HG03095 (cell line): ENCODE measurements at regions not wholly inside any gene's neighbourhood (a gene's known extent, or its start where the extent isn't known, plus 50 kb on each side); places are given as distances from the start of the nearest gene placed in this dataset.

Experiments used
- ATAC-seq: cut with Tn5 transposase; IDR thresholded peaks from one replicate; pipeline ENCODE4 v1.9.1; 2021; ENCODE audit warnings: moderate library complexity; ENCODE audit not compliant: unreplicated experiment

DNA sequence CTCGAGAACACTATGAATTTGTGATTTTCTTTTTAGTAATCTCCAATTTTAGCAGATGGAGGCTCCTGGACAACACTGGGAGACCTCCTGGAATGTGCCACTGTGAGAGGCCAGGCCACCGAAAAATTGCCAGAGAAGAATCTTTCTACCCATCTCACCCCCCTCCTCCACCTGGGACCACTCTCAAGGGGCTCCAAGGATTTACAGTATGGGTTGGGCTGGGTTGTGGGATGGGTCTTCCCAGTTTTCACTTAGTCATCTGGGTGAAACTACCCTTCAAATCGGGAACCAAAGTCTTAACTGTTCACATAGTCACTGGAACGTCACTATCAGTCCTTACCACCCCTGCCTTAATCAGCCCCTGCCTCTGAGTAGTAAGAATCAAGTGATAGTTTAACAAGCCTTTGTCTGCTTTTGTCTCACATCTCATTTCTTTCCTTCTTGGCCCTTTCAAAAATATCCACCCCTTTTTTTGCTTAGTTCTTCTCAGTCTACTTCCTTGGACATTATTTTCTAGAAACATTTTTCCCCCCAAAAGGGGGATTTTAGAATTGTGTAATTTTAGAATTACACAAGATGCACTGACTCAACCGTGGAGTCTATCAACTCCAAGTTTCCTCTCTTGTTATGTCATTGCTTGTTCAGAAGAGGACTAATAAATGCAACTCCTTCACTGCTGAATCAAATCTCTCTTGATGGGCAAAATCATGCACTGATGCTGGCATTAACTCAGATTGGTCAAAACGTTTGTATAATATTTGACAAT is 148.2 kb upstream of the MOCS1 start:
- ATAC-seq: no peak

DNA sequence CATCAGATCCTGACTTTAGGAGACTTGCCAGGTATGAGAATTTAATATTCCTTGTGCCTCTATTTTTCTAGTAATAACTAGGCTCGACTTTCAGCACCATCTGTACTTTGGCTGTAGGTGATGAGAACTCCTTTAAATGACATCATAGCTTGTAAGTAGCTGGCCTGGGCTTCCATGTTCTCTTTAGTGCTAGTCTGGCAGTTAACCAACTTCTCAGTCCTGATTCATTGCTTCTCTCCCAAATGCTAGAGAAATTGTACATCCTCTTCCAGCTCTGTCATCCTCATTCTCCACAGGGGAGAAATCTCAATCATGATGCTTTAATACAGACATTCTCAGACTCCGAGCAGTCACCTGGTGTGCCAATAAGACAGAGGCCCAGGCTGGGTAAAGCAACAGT is 143.5 kb upstream of the MOCS1 start:
- no peak for ATAC-seq

DNA sequence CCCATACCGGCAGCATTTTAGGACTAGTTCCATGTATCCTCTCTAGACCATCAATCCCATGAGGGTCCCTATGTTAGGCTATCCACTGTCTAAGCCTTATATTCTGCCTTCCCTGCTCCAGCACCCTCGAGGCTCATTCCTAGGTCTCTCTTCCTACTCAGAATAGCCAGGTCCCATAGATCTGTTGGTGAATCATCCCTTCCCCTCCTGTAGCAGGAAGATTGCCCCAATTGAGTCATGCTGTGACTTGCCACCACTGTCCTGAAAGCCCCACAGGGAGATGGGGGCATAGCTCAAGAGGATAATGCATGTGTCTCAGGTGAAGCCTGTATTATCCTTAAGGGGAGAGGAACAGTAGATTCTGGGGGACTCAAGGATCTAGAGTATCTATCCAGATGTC is 143.1 kb upstream of the MOCS1 start:
- no peak for ATAC-seq

DNA sequence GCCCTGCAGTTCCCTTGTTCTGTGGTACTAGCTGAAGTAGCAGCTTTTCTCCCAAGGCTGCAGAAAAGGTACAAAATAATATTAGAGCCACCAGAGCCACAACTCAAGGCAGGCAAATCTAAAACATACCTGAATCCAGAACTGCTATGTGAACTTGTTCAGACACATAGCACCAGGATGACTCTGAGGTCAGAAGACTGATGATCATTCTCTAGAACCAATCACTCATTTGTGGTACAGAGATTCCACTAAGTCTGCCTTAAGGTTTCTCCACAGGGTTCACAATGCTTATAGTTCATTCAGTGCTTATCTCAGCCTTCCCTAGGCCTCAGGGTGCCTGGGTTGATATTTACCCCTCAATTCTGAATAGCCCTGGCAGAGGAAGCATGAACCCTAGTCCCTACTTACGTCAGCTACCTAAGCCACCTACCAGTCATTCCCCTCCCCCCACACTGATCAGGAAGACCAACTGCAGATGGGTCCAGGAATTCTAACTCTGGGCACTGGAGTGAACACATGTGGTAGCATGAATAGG is 140.9 kb upstream of the MOCS1 start:
- ATAC-seq: no peak

DNA sequence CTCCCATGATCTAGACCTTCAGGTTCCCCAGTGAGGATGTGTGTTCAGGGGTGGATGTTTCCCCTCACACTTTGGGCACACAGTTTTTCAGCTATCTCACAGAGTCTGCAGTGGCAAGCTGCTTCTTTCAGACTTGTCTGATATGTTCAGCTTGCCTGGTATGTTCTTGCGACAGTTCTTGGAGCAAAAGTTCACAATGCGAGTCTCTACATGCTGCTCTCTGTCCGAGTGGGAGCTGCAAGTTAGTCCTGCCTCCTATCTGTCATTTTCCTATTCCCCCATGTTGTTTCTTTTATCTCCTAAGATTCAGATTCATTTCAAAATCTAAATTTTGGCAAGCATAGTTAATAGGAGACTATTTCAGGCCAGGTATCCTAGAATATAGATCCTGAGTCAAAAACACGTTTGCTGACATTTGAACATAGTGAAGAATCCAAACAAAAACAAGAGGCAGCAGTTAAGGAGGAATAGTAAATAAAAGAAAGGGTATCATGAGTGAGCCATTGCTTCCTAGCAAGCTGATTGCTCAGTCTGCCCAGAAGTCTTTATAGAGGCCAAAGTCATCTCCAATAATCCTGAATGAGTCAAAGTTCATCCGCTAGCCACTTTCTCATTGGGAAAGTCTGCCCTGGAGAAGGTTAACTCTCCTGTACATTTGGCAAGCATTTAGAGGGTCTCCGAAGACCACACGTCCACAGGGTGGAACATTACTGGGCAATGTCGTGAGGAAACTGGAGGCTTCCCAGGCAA is 140.2 kb upstream of the MOCS1 start:
- ATAC-seq: no peak

DNA sequence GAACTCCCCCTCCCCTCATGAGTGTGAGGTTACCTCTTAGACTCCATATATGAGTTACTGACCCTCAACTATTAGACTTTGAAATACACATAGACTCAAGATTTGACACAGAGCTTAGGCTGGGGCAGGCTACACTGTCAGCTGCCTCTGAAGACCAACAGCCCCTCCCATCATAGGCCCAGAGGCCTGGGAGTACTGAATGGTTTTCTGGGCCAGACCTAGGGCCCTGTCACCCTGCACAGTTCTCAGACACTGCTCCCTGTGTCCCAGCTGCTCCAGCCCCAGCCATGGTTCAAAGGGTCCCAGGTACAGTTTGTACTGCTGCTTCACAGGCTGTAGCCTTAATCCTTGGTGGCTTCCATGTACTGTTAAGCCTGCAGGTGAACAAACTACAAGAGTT is 132.1 kb upstream of the MOCS1 start:
- ATAC-seq: no peak

DNA sequence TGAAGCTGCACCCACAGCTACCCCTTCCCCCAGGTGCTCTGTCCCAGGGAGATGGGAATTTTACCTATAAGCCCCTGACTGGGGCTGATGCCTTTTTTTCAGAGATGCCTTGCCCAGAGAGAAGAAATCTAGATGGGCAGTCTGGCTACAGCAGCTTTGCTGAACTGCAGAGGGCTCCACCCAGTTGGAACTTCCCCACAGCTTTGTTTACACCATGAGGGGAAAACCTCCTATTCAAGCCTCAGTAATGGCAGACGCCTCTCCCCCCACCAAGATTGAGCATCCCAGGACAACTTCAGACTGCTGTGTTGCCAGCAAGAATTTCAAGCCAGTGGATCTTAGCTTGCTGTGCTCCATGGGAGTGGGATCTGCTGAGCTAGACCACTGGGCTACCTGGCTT is 122.6 kb upstream of the MOCS1 start:
- ATAC-seq: no peak

DNA sequence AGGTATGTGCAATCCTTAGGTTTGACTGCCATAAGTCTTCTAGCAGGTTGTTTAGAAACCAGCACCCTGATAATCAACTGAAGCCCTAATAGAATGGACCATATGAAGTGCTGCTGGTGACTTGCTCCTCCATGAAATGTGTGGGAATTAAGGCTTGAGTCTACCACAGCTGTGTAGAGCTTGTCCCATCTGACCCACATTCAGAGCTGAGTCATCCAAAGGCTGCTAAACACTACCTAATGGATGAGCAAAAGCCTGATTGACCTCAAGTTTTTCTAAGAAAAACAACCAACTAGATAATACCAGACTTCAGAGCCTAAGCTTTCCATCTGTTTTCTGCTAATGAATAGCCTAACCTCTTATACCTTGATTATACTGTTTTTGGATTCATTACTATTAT is 120.3 kb upstream of the MOCS1 start:
- no peak for ATAC-seq

DNA sequence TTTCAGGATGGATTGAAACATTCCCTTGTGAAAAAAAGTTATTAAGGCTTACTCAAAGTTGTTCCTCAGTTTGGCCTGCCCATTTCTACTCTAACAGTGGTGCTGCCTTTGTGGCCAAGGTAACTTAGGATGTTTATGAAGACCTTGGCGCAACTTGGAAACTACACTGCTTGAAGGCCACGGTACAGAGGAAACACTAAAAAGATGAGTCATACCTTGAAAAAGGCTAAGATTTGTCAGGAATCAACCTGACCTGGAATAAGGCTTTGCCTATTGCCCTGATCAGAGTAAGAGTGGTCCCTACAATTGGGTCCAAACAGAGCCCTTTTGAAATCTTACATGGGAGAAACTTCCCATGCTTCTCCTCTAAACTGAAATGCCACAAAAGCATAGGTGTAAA is 119.9 kb upstream of the MOCS1 start:
- ATAC-seq: no peak

DNA sequence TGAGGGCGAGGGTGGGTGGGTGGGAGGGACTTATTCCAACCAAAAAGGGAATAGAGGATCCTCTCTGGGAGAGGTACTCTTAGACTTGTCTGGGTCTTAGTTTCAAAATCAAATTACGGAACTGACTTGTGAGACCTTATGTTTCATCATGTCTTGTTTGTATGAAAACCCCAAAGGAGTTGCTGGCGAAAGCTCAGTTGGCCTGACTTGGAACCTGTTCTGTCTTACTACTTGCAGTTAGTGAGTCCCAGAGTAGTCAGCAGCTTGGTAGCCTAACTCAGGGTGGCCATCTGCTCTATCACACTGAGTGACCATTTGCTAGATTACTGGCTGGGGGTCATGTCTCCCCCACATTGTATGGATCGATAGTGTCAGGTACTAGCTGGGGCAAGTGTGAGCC is 114.9 kb upstream of the MOCS1 start:
- no peak for ATAC-seq

DNA sequence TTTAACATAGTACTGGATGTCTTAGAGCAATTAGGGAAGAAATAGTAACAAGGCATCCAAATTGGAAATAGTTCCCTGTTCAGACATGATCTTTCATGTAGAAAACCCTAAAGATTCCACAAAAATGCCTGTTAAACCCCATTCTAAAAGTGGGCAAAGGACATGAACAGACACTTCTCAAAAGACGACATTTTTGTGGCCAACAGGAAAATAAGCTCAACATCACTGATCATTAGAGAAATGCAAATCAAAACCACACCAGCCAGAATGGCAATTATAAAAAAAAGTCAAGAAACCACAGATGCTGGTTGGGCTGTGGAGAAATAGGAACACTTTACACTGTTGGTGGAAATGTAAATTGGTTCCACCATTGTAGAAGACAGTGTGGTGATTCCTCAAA is 109.9 kb upstream of the MOCS1 start:
- no peak for ATAC-seq

DNA sequence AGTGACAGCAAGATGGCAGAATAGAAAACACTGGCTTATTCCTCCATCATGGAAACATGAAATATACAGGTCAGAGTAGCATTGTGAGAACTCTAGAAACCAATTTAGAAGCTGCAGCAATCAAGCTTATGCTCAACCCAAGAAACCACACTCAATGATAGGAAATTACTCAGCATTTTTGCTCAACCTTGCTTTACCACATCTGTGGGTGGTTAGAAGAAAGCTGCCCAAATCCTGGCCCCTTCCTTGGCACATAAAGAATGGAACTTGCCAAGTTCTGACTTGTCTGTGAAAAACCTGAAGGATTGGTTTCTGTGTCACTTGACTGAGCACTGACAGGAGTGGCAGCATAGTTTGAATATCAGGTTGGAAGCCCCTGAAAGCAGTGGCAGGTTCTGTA is 108.0 kb upstream of the MOCS1 start:
- no peak for ATAC-seq

DNA sequence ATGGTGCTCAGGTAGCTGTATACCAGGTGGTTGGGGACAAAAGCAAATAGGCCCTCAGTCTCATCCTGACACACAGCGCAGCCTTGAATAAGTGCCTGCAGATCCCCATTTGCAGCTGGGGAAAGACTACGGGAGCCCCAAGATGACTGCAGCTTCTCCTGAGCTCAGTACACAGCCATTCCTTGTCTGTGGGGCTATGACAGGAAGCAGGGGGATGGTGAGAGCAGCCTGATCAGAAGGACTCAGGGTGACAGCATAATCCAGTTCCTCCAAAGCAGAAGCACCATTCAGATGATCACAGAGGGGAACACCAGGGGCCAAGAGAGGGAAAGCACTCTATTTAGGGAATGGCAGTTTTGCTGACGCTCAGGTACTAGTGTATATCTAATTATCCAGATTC is 104.8 kb upstream of the MOCS1 start:
- no peak for ATAC-seq

DNA sequence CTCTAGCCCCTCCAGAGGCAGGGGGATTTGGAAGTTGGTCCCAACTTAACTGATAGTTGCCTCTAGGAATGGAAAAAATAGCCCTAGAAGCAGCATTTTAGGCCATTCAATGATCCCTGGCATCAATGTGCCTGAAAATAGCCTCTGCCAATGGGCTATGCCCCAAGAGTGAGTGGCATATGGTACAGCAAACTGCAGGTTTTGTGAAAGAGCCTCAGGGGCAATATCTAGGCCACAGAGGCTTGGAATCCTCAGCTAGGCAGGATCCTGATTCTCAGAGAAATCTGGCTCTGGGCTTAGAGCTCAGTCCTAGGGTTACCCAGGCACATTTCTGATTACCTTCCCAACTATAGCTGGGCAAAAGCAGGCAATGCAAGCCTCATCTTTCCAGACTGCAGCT is 104.4 kb upstream of the MOCS1 start:
- no peak for ATAC-seq

DNA sequence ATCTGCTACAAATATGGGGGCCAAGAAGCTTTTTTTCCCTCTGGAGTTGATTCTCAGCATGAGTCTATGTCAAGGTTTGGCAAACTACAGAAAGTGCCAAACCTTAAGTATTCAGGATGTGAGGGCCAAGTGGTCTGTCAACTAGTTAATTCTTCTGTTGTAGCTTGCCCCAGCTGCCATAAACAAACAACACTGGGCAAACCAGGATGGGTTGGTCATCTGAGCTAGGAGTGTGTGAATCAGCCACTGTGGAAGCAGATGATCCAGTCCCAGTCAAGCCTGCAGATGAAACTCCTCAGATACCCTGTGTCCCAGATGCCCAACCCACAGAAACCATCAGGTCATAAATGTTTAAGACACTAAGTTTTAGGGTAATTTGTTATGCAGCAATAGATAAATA is 103.0 kb upstream of the MOCS1 start:
- no peak for ATAC-seq

DNA sequence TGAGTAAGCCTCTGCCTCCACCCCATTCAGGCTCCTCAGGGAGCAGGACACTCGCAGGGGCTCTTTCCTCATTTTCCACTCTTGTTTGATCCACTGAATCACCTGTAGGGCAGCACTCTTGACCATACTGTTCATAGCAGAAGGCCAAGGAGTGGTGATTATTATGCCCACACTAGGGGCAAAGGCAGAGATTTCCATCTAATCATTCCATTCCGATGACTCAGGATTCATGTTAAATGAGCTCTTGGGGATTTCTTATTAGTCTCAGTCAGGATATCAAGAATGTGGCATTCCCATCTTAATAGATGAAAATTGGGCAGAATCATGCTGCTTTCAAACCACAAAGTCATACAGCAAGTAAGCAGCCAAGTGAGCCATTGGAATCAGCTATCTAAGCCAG is 101.9 kb upstream of the MOCS1 start:
- ATAC-seq: no peak

DNA sequence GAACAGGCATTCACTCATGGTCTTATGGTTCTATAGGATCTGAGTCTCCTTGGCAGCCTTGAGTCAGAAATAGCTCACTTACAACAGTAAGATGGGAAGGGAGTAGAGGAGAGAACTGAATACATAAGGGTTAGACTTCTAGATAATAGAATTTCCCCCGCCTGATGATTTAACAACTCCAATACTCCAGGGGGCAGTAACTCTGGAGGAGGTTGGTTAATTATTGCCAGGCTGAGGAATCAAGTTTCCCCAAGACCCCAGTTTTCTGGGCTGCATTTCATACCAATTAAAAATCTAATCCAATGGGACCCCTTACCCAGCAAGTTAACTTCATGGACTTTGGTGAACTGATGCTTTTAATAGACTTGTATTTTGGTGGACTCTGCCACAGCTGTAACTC is 94.2 kb upstream of the MOCS1 start:
- ATAC-seq: no peak

DNA sequence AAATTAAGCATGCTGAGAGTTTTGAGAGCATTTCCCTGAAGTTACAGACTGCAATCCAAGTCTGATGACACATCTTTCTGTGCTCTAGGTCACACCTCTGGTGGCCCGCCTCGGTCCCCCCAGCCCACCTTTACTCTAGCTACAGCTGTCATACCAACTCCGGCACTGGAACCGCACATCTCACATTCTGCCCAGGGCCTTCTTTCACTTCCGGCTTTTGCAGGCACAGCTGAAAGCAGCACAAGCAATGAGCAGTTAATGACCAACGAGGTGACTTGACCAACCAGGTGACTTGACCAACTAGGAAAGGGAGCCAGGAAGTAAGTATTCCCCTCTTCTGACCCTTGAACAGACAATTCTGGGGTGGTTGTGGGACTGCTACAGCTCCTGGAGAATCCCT is 88.6 kb upstream of the MOCS1 start:
- ATAC-seq: no peak

DNA sequence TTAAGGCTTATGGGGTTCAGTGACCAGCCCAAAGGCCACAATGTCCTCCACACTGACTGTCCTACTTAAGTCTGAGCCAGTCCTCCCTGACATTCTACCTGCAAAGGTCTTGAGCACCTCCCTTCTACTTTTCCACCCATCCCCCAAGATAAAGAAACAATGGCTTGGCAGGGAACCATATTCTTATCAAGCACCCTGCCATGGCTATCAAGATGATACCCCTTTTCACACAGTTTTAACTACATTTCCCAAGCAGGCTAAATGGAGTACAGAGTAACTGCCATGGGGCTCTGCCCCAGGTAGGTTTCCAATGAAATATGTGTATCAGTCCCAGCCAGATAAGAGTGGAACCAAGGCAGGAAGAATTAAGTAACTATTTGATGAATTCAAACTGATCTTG is 85.9 kb upstream of the MOCS1 start:
- ATAC-seq: no peak

DNA sequence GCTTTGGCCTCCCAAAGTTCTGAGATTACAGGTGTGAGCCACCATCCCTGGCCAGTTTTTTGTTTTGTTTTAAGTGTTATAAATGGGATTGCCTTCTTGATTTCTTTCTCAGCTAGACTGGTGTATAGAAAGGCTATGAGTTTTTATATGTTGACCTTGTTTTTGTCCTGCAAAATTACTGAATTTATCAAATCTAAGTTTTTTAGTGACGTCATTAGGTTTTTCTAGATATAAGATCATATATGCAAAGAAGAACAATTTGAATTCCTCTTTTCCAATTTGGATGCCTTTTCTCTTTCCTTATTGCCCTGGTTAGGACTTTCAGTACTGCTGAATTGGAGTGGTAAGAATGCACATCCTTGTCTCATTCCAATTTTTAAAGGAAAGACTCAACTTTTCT is 81.3 kb upstream of the MOCS1 start:
- no peak for ATAC-seq

DNA sequence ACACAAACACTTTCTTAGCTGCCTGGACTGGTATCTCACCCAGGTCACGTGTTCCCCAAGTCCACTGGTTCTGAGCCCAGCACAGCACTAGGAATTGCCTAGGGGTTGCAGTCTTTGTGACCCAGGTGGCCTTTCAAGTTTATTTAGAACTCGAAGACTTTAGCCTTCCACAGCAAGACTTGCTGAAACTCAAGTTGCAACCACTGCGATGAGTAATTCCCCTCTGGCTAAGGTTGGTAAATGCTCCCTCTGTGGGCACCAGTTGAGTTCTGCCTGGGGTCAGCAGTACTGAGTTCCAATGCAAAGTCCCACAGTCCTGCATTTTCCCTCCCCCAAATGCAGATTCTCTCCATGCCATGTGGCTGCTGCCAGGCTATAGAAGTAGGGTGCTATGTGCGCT is 77.6 kb upstream of the MOCS1 start:
- ATAC-seq: no peak

DNA sequence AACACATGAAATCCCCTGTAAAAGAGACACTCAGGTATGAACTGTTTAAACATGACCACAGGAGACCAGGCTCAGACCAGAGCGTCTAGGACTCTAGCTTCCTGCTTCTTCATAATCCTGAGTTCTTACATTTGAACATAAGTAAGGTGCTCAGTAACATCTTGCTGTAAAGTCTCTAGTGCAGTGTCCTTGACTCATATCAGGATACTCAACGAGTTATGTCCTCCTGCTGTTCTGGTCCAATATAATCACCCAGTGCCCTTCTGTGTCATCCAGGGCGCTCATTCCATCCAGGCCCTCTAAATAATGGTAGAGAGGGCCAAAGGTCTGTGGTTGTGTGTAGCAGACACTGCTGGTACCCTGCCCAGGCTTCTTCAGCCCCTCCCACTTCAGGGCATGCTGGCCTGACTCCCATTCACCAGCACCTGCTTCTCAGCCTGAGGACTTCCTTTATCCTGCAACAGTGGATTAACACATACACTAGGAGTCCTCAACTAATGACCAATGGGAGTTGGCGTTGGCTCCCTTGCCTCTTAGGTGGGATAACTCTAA is 66.8 kb upstream of the MOCS1 start:
- ATAC-seq: no peak
